ENCODE measurements at regions not wholly inside any gene's neighbourhood (a gene's known extent, or its start where the extent isn't known, plus 50 kb on each side); places are given as distances from the start of the nearest gene placed in this dataset.
A peak's percentile ranks its signal among the peaks of the same experiment; 100 is the strongest.

- no peak overlapping the region for H3K4me3 ChIP-seq (ENCODE audit: low read depth, low read length)
- no peak for DNase-seq (ENCODE audit: low read depth)
- no peak for TF ChIP-seq CTCF (IDR thresholded peaks at IDR 0.05; ENCODE audit: control insufficient read depth, extremely low read depth, insufficient read depth)
These were observed 359.9 kb downstream of the OSR1 start for GRCh38 chr2:18998491-18998890.

- no peak overlapping the region for H3K4me3 ChIP-seq (ENCODE audit: low read depth, low read length)
- TF ChIP-seq CTCF (IDR thresholded peaks at IDR 0.05; ENCODE audit: control insufficient read depth, extremely low read depth, insufficient read depth): no peak
- DNase-seq (ENCODE audit: low read depth): no peak
These were observed 364.6 kb downstream of the OSR1 start for GRCh38 chr2:18993756-18994338.

GRCh38 chr2:18991177-18992168 lies 366.9 kb downstream of the OSR1 start:
- H3K4me3 ChIP-seq (ENCODE audit: low read depth, low read length): no peak overlapping the region

GRCh38 chr2:18988631-18989232 lies 369.7 kb downstream of the OSR1 start:
- no peak overlapping the region for H3K4me3 ChIP-seq (ENCODE audit: low read depth, low read length)
- no peak for TF ChIP-seq CTCF (IDR thresholded peaks at IDR 0.05; ENCODE audit: control insufficient read depth, extremely low read depth, insufficient read depth)
- DNase-seq (ENCODE audit: low read depth): no peak

More at GRCh38 chr2:18991177-18992168, 366.9 kb downstream of the OSR1 start:
- peak; percentile 59 for DNase-seq (ENCODE audit: low read depth)
- no peak for TF ChIP-seq CTCF (IDR thresholded peaks at IDR 0.05; ENCODE audit: control insufficient read depth, extremely low read depth, insufficient read depth)

GRCh38 chr2:18987592-18988073 lies 370.8 kb downstream of the OSR1 start:
- peak; percentile 38 for TF ChIP-seq CTCF (IDR thresholded peaks at IDR 0.05; ENCODE audit: control insufficient read depth, extremely low read depth, insufficient read depth)
- H3K4me3 ChIP-seq (ENCODE audit: low read depth, low read length): no peak overlapping the region
- DNase-seq (ENCODE audit: low read depth): peak; percentile 66

- DNase-seq (ENCODE audit: low read depth): no peak
These were observed 371.4 kb downstream of the OSR1 start for GRCh38 chr2:18987016-18987415.

More at GRCh38 chr2:18987016-18987415, 371.4 kb downstream of the OSR1 start:
- H3K4me3 ChIP-seq (ENCODE audit: low read depth, low read length): no peak overlapping the region
- no peak for TF ChIP-seq CTCF (IDR thresholded peaks at IDR 0.05; ENCODE audit: control insufficient read depth, extremely low read depth, insufficient read depth)
